Parathyroid adenoma (tissue), 2 donors: ENCODE measurements at regions not wholly inside any gene's neighbourhood (a gene's known extent, or its start where the extent isn't known, plus 50 kb on each side); places are given as distances from the start of the nearest gene placed in this dataset.

Experiments used
- H2AFZ ChIP-seq: fragments of 300-600 bp; sonication (generic); one replicate; pipeline ENCODE4 v1.7.0; 2017; ENCODE audit warnings: antibody characterized with exemption, mild to moderate bottlenecking
- H3K27ac ChIP-seq: fragments of 300-600 bp; sonication (generic); one replicate; pipeline ENCODE4 v1.7.0; 2017
- H3K27me3 ChIP-seq: fragments of 300-600 bp; sonication (generic); one replicate; pipeline ENCODE4 v1.7.0; 2017; ENCODE audit warnings: low read length; ENCODE audit not compliant: control insufficient read depth, insufficient read depth
- H3K36me3 ChIP-seq: fragments of 300-600 bp; sonication (generic); one replicate; pipeline ENCODE4 v1.7.0; 2017; ENCODE audit warnings: low read length; ENCODE audit not compliant: control insufficient read depth, insufficient read depth
- H3K4me1 ChIP-seq: fragments of 300-600 bp; sonication (generic); one replicate; pipeline ENCODE4 v1.7.0; 2017; ENCODE audit warnings: control low read depth
- H3K4me2 ChIP-seq: fragments of 300-600 bp; sonication (generic); one replicate; pipeline ENCODE4 v1.7.0; 2017; ENCODE audit warnings: low read length
- H3K4me3 ChIP-seq: fragments of 300-600 bp; sonication (generic); one replicate; pipeline ENCODE4 v1.7.0; 2017; ENCODE audit warnings: low read depth, low read length
- H3K79me2 ChIP-seq: fragments of 300-600 bp; sonication (generic); one replicate; pipeline ENCODE4 v1.7.0; 2017; ENCODE audit warnings: control low read depth
- H3K9ac ChIP-seq: fragments of 300-600 bp; sonication (generic); one replicate; pipeline ENCODE4 v1.7.0; 2017; ENCODE audit warnings: mild to moderate bottlenecking
- H3K9me3 ChIP-seq: fragments of 300-600 bp; sonication (generic); one replicate; pipeline ENCODE4 v1.7.0; 2017; ENCODE audit warnings: low read length; ENCODE audit not compliant: control insufficient read depth
- TF ChIP-seq, protein P1 (sequence below): fragments of 300-600 bp; sonication (generic); IDR thresholded peaks from one replicate; pipeline ENCODE4 v1.7.0; 2017; ENCODE audit warnings: antibody characterized with exemption, mild to moderate bottlenecking
- donor health status: primary hyperparathyroidism.

DNA sequence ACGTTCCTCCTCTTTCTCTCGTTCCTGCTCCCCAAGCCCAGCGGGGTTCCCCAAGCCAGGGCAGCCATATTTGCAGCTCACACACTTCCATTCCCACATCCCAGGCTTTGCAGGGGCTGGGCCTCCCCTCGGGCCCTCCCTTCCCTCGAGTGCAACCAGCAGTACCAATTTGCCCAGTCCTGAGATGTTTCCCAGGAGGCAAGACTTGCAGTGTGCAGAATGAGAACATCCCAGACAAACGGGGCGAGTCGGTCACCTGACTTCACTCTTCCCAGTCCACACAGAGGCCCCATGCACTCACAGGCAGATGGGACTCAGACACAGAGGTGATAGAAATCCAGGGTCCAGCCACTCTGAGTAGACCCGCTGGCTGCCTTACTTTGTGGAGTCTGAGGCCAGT, 56.2 kb upstream of the SLC6A6 start:
- Histone ChIP-seq H3K4me2 (no peak overlapping the region), H3K9ac (no peak overlapping the region)

DNA sequence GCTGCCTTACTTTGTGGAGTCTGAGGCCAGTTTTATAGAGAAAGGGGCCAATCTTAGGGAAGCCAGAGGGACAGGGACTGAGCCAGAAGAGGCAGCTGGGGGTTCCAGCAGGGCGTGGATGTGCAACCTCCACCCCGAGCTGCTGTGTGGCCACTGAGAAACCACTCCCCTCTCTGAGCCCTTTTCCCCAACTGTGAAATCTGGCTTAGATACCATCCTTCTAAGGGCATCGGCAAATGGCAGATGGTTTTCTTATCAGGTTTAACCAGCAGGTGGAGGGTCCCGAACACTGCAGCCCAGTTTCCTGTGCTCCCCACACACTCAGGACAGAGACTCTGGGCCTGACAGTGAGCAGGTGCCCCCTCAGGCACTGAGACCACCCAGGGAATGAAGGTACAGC, 55.8 kb upstream of the SLC6A6 start:
- Histone ChIP-seq H3K27ac (no peak overlapping the region), H2AFZ (no peak overlapping the region), H3K9me3 (no peaks in the 10 kb centered on the region), H3K4me3 (no peak overlapping the region), H3K36me3 (no peaks in the 10 kb centered on the region), H3K4me1 (no peaks in the 10 kb centered on the region), H3K9ac (no peak overlapping the region), H3K27me3 (no peaks in the 10 kb centered on the region), H3K79me2 (no peaks in the 10 kb centered on the region), H3K4me2 (no peak overlapping the region)
- TF ChIP-seq, protein P1, sequence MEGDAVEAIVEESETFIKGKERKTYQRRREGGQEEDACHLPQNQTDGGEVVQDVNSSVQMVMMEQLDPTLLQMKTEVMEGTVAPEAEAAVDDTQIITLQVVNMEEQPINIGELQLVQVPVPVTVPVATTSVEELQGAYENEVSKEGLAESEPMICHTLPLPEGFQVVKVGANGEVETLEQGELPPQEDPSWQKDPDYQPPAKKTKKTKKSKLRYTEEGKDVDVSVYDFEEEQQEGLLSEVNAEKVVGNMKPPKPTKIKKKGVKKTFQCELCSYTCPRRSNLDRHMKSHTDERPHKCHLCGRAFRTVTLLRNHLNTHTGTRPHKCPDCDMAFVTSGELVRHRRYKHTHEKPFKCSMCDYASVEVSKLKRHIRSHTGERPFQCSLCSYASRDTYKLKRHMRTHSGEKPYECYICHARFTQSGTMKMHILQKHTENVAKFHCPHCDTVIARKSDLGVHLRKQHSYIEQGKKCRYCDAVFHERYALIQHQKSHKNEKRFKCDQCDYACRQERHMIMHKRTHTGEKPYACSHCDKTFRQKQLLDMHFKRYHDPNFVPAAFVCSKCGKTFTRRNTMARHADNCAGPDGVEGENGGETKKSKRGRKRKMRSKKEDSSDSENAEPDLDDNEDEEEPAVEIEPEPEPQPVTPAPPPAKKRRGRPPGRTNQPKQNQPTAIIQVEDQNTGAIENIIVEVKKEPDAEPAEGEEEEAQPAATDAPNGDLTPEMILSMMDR, result no peak

More for the DNA sequence above, 56.2 kb upstream of the SLC6A6 start:
- Histone ChIP-seq H3K27ac (no peak overlapping the region), H3K4me1 (peaks cover 3% of the 10 kb centered on the region), H3K79me2 (no peaks in the 10 kb centered on the region), H3K9me3 (no peaks in the 10 kb centered on the region), H3K4me3 (no peak overlapping the region), H2AFZ (no peak overlapping the region), H3K36me3 (no peaks in the 10 kb centered on the region), H3K27me3 (no peaks in the 10 kb centered on the region)
- TF ChIP-seq, protein P1, result no peak

DNA sequence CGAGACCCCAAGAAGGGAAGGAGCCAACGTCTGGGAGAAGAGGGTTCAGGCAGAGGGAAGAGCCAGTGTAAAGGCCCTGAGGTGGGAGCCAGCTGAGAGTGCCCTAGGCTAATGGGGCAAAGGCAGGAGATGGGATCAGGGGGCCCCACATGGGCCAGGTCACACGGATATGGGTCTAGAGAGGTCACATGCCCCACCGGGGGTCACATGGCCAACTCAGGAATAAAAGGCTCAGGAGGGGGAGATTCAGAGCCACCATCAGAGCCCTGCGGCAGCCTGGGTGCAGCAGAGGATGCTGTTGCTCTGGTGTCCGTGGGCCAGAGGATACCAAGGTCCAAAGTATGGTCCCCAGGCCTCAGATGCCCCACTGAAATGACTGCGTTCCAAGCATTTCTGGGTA, 55.3 kb upstream of the SLC6A6 start:
- H3K9me3 ChIP-seq, result no peaks in the 10 kb centered on the region
- no peak overlapping the region for H3K4me3 ChIP-seq
- no peaks in the 10 kb centered on the region for H3K27me3 ChIP-seq
- no peak overlapping the region for H3K4me2 ChIP-seq
- H2AFZ ChIP-seq, result no peak overlapping the region
- no peak overlapping the region for H3K9ac ChIP-seq
- no peaks in the 10 kb centered on the region for H3K79me2 ChIP-seq
- no peaks in the 10 kb centered on the region for H3K36me3 ChIP-seq
- no peaks in the 10 kb centered on the region for H3K4me1 ChIP-seq
- TF ChIP-seq, protein P1, result no peak
- no peak overlapping the region for H3K27ac ChIP-seq

DNA sequence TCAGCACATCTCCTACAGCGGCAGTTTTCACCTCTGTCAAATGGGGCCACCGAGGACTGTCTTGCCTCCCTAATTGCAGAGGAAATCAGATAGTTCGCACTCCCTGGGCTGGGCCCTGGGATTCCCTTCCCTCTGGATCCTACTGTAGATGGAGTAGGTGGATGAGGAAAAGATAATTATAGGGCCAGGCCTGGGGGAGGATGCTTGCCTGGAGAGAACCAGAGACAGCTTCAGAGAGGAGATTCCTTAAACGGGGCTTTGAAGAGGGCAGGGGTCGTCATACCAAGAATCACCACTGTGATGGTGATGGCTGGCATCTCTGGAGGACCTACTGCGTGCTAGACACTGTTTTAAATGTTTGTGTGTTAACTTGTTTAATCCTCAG, 50.8 kb upstream of the SLC6A6 start:
- Histone ChIP-seq H3K27me3 (no peaks in the 10 kb centered on the region), H3K36me3 (no peaks in the 10 kb centered on the region), H3K9me3 (no peaks in the 10 kb centered on the region), H3K27ac (no peak overlapping the region), H3K4me3 (no peak overlapping the region), H3K4me1 (no peaks in the 10 kb centered on the region), H3K4me2 (no peak overlapping the region), H3K9ac (no peak overlapping the region), H2AFZ (no peak overlapping the region), H3K79me2 (no peaks in the 10 kb centered on the region)
- TF ChIP-seq, protein P1, result no peak

DNA sequence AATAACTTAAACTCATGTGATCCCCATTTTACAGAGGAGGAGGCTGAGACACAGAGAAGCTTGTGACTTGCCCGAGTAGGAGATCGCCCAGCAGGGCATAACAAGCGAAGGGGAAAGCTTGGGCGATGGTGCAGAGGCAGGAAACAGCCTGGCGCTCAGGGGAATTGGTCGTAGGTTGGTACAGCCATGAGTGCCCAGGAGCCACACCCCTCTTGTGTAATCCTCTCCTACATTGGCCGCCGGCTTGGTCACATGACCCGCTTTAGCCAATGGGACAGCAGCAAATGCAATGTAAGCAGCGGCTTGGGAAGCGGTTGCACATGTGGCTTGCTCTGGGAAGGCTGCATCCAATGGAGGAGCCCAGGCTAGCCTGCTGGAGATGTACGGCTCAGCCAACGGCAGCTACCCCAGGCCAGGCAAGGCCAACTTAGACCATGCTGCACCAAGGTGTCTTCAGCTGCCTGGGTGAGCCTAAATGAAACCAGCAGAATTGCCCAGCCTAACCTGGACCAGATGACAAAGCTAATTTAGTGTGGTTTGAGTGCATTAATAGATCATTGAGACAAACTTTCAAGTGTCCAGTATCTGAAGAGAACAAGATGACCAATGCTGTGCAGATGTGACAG, 50.3 kb upstream of the SLC6A6 start:
- no peaks in the 10 kb centered on the region for H3K27me3 ChIP-seq
- H3K9me3 ChIP-seq, result no peaks in the 10 kb centered on the region
- no peak overlapping the region for H3K4me3 ChIP-seq
- no peak overlapping the region for H3K4me2 ChIP-seq
- no peak overlapping the region for H3K27ac ChIP-seq
- no peaks in the 10 kb centered on the region for H3K4me1 ChIP-seq
- H3K9ac ChIP-seq, result no peak overlapping the region
- TF ChIP-seq, protein P1, result no peak
- no peak overlapping the region for H2AFZ ChIP-seq
- no peaks in the 10 kb centered on the region for H3K79me2 ChIP-seq
- H3K36me3 ChIP-seq, result no peaks in the 10 kb centered on the region
